Calu3 (cell line): ENCODE measurements at regions not wholly inside any gene's neighbourhood (a gene's known extent, or its start where the extent isn't known, plus 50 kb on each side); places are given as distances from the start of the nearest gene placed in this dataset.

ENCODE experiments used
- BruUV-seq: library from RNA; stranded (reverse); fragments of 400-500 nt; replicated peaks from 2 replicates; lab custom pipeline; 2021; lab: Mats Ljungman, UMichigan
- CTCF ChIA-PET: fragments of 300-600 bp; sonication (Branson Sonifier 250); formaldehyde crosslinking; loops from one replicate; lab custom pipeline; 2022; ENCODE audit warnings: antibody characterized with exemption; lab: Charles Lee
- DNase-seq: peaks from one replicate; pipeline ENCODE4 v3.0.0; 2022
- H3K27ac Mint-ChIP-seq: one replicate; pipeline ENCODE4 v1.8.0; 2022; ENCODE audit warnings: mixed read lengths; ENCODE audit not compliant: unreplicated experiment
- H3K27me3 Mint-ChIP-seq: one replicate; pipeline ENCODE4 v1.8.0; 2022; ENCODE audit warnings: mixed read lengths; ENCODE audit not compliant: unreplicated experiment
- H3K36me3 Mint-ChIP-seq: one replicate; pipeline ENCODE4 v1.8.0; 2022; ENCODE audit warnings: mild to moderate bottlenecking, moderate library complexity, mixed read lengths; ENCODE audit not compliant: insufficient read depth, unreplicated experiment
- H3K4me1 Mint-ChIP-seq: one replicate; pipeline ENCODE4 v1.8.0; 2022; ENCODE audit warnings: mild to moderate bottlenecking, low read depth, mixed read lengths; ENCODE audit not compliant: unreplicated experiment
- H3K4me3 Mint-ChIP-seq: one replicate; pipeline ENCODE4 v1.8.0; 2022; ENCODE audit warnings: mild to moderate bottlenecking, low read depth, moderate library complexity, mixed read lengths; ENCODE audit not compliant: unreplicated experiment
- H3K9me3 Mint-ChIP-seq: one replicate; pipeline ENCODE4 v1.8.0; 2022; ENCODE audit warnings: low read depth, mixed read lengths; ENCODE audit not compliant: unreplicated experiment
- intact Hi-C: fragments of 100-400 bp; cut with micrococcal nuclease; formaldehyde crosslinking; loops from one replicate; pipeline ENCODE4 v1.10.0; 2022; ENCODE audit not compliant: unreplicated experiment
- TF ChIP-seq, protein P1 (sequence below): fragments of 200-600 bp; IDR thresholded peaks from one replicate; pipeline ENCODE4 v1.8.0; 2022; ENCODE audit warnings: antibody characterized with exemption; ENCODE audit not compliant: unreplicated experiment

DNA sequence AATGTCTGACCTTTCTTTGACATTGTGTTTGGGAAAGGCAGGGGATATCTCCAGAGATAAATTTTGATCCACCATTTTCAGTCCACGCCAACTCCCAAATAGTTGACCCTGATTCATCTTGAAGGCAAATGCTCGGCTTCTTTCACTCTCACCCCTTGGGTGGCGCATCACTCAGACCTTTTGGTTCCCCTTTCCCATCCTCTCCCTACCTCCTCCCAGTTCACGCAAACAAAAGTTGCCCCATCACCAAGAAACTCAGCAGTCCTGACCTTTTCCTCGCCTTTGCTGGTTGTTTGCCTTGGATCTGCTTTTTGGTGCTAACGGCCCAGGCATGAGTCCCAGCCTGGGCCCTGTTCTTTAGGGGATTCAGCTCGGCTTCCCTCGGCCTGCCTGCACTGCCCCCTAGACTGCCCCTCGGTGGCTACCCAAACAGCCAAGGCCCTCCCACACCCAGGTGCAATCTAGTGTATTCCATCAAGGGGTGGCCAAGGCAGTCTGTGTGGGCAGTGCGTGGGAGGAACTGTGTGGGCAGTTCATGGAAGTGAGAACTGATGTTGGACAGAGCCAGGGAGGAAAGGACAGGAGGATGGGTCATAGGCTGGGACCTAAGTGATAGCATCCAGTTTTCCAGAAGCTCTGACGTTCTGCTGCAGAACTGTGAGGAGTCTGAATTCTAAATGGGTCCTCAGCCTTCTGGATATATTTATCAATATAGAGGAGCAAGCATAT is 255.7 kb downstream of the DLEU7 start:
- Mint-ChIP-seq H3K27ac (no peak overlapping the region), H3K4me3 (no peak overlapping the region), H3K36me3 (no peaks in the 10 kb centered on the region), H3K4me1 (no peaks in the 10 kb centered on the region), H3K9me3 (no peaks in the 10 kb centered on the region), H3K27me3 (peaks cover 13% of the 10 kb centered on the region)
- no peak for DNase-seq
- CTCF ChIA-PET, result no interaction called here
- TF ChIP-seq, protein P1, sequence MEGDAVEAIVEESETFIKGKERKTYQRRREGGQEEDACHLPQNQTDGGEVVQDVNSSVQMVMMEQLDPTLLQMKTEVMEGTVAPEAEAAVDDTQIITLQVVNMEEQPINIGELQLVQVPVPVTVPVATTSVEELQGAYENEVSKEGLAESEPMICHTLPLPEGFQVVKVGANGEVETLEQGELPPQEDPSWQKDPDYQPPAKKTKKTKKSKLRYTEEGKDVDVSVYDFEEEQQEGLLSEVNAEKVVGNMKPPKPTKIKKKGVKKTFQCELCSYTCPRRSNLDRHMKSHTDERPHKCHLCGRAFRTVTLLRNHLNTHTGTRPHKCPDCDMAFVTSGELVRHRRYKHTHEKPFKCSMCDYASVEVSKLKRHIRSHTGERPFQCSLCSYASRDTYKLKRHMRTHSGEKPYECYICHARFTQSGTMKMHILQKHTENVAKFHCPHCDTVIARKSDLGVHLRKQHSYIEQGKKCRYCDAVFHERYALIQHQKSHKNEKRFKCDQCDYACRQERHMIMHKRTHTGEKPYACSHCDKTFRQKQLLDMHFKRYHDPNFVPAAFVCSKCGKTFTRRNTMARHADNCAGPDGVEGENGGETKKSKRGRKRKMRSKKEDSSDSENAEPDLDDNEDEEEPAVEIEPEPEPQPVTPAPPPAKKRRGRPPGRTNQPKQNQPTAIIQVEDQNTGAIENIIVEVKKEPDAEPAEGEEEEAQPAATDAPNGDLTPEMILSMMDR, result no peak
- no TSS peak for BruUV-seq
- intact Hi-C loops, result no loop called here

DNA sequence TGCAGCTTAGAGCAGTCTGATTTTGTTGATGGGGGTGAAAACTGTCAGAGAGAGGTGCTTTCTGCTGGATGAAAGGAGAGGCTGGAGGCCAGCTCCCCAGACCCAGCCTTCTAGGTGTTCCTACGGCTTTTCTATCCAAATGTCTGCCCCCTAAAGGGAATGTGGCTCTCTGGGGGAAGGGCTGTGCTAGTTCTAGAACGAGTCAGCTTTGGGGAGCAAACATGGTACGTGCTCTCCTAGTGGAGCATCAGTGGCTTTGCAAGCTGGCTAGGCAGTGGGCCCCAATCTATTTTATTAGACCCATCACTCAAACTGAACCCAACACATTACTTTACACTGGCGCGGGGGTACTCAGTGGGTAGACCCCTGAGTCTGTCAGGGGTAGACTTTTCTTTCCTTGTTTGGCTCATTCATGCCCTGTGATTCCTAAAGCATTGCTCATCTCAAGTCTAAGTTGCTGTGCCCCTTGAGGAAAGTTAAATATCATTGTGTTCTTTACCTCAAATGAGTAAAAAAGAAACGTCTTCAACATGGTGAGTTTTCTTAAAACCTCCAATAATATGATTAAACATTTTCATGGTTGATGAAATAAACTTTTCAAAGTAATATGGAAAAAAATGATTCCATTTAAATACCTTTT is 254.9 kb downstream of the DLEU7 start:
- CTCF ChIA-PET, result no interaction called here
- H3K36me3 Mint-ChIP-seq, result no peaks in the 10 kb centered on the region
- H3K27me3 Mint-ChIP-seq, result peaks cover 13% of the 10 kb centered on the region
- no peaks in the 10 kb centered on the region for H3K4me1 Mint-ChIP-seq
- DNase-seq, result no peak
- intact Hi-C loops, result no loop called here
- no peak overlapping the region for H3K4me3 Mint-ChIP-seq
- no peak overlapping the region for H3K27ac Mint-ChIP-seq
- H3K9me3 Mint-ChIP-seq, result no peaks in the 10 kb centered on the region
- BruUV-seq, result no TSS peak
- TF ChIP-seq, protein P1, result no peak

DNA sequence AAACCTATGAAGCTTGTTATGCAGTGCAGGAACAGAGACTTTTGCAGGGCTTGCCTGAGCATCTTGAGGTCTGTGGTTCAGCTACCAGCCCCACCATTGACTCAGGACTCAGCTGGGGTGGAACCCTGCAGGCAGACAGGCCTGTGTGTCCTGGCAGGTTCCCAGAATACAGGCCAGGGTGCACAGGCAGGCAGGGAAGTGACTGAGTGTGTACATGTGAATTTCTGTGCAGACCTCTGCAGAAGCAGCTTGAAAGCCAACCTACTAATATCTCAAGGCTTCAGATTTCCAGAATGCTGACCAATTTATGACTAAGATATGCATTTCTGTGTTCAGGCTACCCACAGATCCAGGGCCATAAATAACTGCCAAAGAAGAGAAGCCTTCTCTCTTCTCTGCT is 254.4 kb downstream of the DLEU7 start:
- BruUV-seq, result no TSS peak
- Mint-ChIP-seq H3K27ac (no peak overlapping the region), H3K9me3 (no peaks in the 10 kb centered on the region), H3K4me1 (no peaks in the 10 kb centered on the region), H3K4me3 (no peak overlapping the region), H3K27me3 (peaks cover 13% of the 10 kb centered on the region), H3K36me3 (no peaks in the 10 kb centered on the region)
- CTCF ChIA-PET, result no interaction called here
- TF ChIP-seq, protein P1, result no peak
- intact Hi-C loops, result no loop called here
- DNase-seq, result no peak

DNA sequence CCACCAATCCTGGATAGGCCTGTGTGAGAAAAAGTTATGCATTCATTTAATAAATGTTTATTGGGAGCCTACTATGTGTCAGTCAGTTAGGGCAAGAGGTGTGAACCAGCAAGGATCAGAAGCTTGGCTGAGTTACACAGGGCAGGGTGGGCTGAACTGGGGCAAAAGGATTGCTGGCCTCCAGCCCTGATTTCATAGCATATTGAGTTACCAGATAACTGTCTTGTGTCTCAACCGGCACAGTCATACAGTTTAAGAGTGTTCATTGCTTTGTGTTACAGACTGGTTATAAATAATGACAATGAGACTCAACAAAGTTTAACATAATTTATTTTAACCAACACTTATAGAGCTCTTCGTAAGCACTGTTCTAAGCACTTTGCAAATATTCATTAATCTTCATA is 253.8 kb downstream of the DLEU7 start:
- no peak for DNase-seq
- H3K27ac Mint-ChIP-seq, result no peak overlapping the region
- peaks cover 8% of the 10 kb centered on the region for H3K27me3 Mint-ChIP-seq
- TF ChIP-seq, protein P1, result no peak
- BruUV-seq, result no TSS peak
- H3K4me3 Mint-ChIP-seq, result no peak overlapping the region
- no peaks in the 10 kb centered on the region for H3K36me3 Mint-ChIP-seq
- no peaks in the 10 kb centered on the region for H3K4me1 Mint-ChIP-seq
- CTCF ChIA-PET, result no interaction called here
- intact Hi-C loops, result no loop called here
- H3K9me3 Mint-ChIP-seq, result no peaks in the 10 kb centered on the region
